Hepatic stellate cell (primary cell): ENCODE measurements at regions not wholly inside any gene's neighbourhood (a gene's known extent, or its start where the extent isn't known, plus 50 kb on each side); places are given as distances from the start of the nearest gene placed in this dataset.
"Not testable (repeated sequence)": the region's sequence is repeated elsewhere in the genome, so short reads cannot be mapped to it uniquely, and the experiment has no call there.

Experiments
- DNase-seq: peaks from one replicate; pipeline ENCODE4 v3.0.0; 2011; ENCODE audit warnings: low spot score

- DNase-seq: no peak
Observed at GRCh38 chr4:77306496-77306895, 149.5 kb downstream of the CCNG2 start.

GRCh38 chr4:77308843-77309242, 151.8 kb downstream of the CCNG2 start:
- DNase-seq: peak; percentile 11

DNA sequence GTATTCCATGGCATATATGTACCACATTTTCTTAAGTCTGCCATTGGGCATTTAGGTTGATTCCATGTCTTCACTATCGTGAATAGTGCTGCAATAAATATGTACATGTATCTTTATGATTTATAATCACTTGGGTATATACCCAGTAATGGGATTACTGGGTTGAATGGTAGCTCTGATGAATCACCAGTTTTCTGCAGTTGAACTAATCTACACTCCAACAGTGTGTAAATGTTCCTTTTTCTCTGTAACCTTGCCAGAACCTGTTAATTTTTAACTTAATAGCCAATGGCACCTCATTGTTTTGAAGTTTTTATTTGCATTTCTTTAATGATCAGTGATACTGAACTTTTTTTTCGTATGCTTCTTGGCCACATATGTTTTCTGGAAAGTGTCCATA, 152.5 kb downstream of the CCNG2 start:
- DNase-seq: no peak

DNA sequence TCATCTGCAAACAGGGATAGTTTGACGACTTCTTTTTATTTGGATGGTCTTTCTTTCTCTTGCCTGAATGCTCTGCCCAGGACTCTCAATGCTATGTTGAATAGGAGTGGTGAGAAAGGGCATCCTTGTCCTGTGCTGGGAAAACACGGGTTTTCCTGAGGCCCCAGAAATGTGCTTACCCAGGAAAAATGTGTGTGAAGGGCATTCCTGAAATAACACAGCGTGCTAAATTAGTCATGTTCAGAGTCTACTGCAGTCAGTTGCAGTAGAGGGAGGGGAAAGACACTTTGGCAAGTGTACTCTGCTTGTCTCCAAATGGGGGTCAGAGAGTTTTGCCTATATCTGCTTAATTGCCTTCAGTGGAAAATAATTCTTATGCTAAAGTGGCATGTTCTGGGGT, 153.9 kb downstream of the CCNG2 start:
- DNase-seq: no peak

- DNase-seq: no peak
Observed at GRCh38 chr4:77314697-77315096, 157.7 kb downstream of the CCNG2 start.

- DNase-seq: no peak
Observed at GRCh38 chr4:77327151-77327550, 170.1 kb downstream of the CCNG2 start.

DNA sequence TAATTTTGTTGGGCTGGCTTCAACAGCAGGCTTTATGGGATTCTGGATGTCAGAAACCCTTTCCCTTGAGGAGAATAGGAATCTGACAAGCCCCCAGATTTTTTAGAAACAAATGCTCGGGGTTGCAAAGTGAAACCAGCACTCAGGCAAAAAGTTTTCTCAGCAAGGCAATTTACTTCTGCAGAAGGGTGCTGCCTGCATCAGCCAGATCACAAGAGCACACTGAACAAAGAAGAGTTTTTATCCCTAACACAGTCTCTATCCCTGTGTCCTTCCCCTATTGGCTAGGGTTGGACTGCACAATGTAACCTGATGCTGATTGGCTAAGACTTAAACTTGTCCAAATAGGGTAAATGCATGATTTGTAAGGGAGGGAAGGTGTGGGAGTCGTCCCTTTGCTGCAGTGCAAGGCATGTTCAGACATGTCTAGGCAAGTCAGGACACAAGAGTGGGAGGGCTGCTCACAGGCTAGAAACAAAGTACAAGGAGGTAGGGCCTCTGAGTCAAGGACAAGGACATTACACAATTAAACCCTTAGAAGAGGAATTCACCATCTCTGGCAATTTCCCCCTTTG, 175.8 kb downstream of the CCNG2 start:
- DNase-seq: no peak

DNA sequence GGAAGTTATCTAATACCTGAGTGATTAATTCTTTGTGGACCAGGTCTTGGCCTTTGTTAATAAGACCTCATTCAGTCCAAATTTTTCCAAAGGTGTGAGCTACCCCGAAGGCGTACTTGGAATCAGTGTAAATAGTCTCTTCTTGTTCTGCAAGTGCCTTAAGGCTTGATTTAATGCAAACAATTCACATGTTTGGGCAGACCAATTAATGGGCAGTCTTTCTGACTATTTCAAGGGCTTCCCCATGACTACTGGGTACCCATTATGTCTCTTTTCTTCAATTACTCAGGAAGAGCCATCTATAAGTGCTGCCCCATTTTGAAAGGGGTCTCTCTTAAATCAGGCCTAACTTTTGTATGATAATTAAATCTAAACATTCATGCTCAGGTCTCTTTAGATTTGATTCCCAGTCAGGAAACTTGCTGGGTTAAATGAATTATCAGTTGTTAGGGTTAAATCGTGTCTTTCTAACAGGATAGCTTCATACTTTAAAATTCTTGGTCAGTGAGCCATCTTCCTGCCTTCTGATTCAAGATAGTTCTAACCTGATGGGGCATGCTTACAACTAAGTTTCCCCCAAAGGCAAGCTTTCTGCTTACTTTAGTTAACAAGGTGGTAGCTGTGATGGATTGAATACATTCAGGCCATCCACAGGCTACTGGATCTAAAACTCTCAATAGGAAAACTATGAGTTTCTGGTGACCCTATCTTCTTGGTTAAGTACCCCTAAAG, 179.6 kb downstream of the CCNG2 start:
- no peak for DNase-seq

GRCh38 chr4:77342170-77342810, 185.3 kb downstream of the CCNG2 start:
- DNase-seq: no peak

GRCh38 chr4:77344001-77344400, 187.0 kb downstream of the CCNG2 start:
- DNase-seq: no peak

- no peak for DNase-seq
Observed at GRCh38 chr4:77344784-77345183, 187.8 kb downstream of the CCNG2 start.

DNA sequence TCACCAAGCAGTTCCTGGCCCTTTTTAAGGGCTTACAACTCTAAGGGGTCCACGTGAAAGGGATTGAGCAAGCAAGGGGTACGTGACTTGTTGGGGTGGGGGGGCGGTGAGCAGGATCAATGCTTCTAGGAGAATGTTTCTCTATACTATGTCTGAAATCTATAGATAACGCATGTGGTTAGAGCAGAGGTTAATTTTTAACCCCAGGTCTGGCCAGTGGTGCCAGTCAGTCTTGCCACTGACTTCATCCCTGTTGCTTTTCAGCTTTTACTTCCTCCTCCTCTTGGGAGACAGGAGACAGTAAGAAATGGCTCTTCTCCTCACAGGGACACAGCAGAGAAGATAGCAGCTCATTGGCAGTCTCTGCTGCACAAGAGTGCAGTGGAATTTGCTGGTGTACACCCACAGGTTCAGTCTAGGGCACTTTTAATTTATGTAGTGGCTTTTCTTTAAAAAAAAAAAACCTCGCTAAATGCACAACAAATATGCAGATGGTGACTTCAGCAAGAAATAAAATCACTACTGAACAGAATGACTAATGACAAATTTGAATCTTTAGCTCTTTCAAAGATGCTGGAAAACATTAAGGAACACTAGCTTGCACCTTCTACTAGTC, 190.5 kb downstream of the CCNG2 start:
- no peak for DNase-seq

DNA sequence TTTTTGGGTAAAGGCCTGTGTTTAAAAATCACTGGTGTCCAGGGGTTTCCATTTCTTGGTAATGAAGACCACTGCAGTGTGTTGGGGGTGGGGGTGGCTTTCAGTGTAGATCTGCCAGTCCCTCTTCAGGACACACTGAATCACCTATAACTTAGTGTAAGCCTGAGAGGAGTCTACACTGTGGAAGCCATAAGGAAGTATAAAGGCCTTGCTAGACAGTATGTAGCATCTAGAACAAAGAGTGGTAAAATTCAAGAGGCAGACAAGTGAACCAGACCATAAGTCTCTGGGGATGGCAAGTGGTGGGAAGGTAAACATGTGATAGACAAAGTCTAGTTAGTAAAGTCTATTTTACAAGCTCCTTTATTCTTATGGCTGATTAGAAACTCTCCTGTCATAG, 191.8 kb downstream of the CCNG2 start:
- no peak for DNase-seq

GRCh38 chr4:77349364-77349763, 192.4 kb downstream of the CCNG2 start:
- DNase-seq: no peak

DNA sequence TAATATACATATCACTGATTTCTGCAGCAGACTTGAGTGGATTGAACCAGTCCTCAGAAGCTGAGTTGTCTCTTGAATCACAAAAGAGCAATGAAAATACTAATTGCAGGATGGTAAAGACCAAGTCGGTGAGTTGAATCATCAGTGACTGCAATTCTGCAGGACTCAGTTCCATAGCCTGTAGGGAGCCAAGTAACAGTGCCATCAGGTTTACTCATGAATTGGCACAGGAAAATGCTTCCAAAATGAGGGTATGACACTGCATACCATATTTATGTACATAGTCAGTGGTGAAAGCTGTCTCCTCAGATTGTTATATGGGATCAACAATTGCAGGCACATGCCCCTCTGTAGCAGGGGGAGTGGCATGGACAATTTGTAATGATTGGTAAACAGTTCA, 192.8 kb downstream of the CCNG2 start:
- no peak for DNase-seq

DNA sequence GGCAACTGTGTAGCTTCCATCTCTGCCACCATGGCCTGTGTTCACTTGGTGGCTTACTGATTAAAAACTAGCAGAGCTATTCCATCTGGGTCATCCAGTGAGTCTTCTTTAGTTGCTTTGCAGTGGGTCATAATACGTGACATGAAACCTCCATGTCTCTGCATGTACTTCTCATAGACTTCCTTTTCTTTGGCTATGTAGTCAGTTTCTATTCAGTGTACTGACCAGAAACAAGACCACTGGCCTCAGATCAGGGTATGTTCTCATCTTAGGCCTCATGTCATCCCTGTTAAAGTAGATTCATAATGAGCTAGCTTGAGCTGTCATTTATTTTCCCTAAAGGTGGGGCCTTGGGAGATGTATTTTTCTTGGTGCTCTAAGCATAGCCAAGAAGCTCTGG, 195.2 kb downstream of the CCNG2 start:
- no peak for DNase-seq

DNA sequence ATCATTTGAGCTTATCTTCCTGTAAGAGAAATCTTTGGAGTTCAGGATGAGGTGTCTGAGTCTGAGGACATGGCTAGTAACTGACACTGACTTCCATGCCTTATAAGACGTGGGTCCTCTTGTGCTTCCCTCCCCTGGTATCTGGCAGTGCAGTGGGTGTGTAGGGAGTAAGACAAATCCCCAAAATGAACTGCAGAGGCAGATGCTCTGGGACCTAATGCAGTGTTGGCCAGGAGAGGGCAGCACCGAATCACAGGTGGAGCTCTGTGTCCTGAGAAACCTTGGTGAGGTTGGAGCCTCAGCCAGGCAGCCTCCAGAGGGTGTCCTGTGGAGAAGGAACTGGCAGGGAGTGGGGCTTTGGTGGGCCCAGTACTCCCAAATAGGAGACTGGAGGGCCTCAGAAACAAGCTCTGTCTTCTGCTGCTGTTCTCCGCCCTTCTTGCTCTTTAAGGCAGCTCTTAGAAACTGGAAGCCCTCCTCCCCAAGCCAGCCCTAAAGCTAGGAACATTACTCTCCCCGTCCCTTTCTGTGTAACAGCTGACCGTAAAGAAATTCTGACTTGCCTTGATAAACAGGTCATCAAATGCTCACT, 196.8 kb downstream of the CCNG2 start:
- DNase-seq: not testable (repeated sequence)

DNA sequence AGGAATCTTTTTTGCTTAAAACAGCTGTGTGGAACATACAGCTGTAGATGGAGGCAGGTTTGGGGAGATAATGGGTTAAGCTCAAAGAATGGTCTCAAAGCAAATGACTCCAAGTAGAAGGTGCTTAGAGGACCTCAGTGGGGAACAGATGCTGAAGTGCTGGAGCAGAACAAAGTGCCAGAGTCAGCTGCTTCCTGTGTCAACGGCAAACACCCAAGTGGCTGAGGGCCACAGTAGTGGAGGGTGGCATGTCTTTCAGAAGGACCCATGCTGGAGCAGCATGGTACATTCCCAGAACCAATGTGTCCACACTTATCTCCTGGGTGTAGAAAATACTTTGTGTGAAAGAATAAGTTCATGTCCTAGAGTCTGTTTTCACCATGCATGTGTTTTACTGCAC, 197.5 kb downstream of the CCNG2 start:
- DNase-seq: no peak

DNA sequence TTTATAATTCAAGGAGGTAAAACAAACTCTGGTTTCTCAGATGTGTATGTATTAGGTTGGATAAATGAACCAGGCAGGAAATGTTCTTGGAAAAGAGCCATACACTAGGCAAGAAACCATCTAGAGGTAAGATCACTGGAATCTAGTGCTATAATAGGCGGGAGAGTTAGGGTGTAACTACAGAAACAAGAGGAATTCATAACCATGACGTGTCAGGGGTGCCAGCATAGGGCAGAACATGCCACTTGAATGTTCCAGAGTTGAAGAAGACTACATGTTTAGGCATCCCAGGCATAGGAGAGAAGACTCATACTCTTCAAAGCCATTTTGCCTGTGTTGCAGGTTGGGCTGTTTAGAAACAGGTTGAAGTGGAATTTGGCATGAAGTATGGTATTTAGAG, 198.7 kb downstream of the CCNG2 start:
- no peak for DNase-seq

- DNase-seq: peak; percentile 29
Observed at GRCh38 chr4:77358315-77358928, 201.4 kb downstream of the CCNG2 start.

- DNase-seq: no peak
Observed at GRCh38 chr4:77360451-77360850, 203.4 kb downstream of the CCNG2 start.

DNA sequence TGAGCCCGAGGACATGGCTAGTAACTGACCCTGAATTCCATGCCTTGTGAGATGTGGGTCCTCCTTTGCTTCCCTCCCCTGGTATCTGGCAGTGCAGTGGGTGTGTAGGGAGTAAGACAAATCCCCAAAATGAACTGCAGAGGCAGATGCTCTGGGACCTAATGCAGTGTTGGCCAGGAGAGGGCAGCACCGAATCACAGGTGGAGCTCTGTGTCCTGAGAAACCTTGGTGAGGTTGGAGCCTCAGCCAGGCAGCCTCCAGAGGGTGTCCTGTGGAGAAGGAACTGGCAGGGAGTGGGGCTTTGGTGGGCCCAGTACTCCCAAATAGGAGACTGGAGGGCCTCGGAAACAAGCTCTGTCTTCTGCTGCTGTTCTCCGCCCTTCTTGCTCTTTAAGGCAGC, 209.9 kb downstream of the CCNG2 start:
- not testable (repeated sequence) for DNase-seq
